T-helper 17 cell (primary cell): ENCODE measurements at regions not wholly inside any gene's neighbourhood (a gene's known extent, or its start where the extent isn't known, plus 50 kb on each side); places are given as distances from the start of the nearest gene placed in this dataset.

ENCODE experiments used
- ATAC-seq: fragments of 150-1000 bp; cut with Tn5 transposase; 2 replicates; pipeline ENCODE4 v1.10.0; 2021; ENCODE audit warnings: mild to moderate bottlenecking, moderate library complexity
- DNase-seq, 3 donors: peaks; one replicate each; pipeline versions ENCODE4 v3.0.0 to v3.0.0-alpha.2; 2020 to 2021
- H3K9me3 ChIP-seq: one replicate; pipeline ENCODE4 v1.7.0; 2013; ENCODE audit warnings: low read length, mild to moderate bottlenecking; ENCODE audit not compliant: control insufficient read depth, poor library complexity, severe bottlenecking
- H3K27ac Mint-ChIP-seq: one replicate; pipeline ENCODE4 v1.8.0; 2022; ENCODE audit warnings: mild to moderate bottlenecking, moderate library complexity, mixed read lengths
- H3K27me3 Mint-ChIP-seq: one replicate; pipeline ENCODE4 v1.8.0; 2022; ENCODE audit warnings: mixed read lengths
- H3K36me3 Mint-ChIP-seq: one replicate; pipeline ENCODE4 v1.8.0; 2022; ENCODE audit warnings: low read depth, mixed read lengths
- H3K4me1 Mint-ChIP-seq: one replicate; pipeline ENCODE4 v1.8.0; 2022; ENCODE audit warnings: mild to moderate bottlenecking, mixed read lengths
- H3K4me3 Mint-ChIP-seq: one replicate; pipeline ENCODE4 v1.8.0; 2022; ENCODE audit warnings: mild to moderate bottlenecking, moderate library complexity, mixed read lengths

DNA sequence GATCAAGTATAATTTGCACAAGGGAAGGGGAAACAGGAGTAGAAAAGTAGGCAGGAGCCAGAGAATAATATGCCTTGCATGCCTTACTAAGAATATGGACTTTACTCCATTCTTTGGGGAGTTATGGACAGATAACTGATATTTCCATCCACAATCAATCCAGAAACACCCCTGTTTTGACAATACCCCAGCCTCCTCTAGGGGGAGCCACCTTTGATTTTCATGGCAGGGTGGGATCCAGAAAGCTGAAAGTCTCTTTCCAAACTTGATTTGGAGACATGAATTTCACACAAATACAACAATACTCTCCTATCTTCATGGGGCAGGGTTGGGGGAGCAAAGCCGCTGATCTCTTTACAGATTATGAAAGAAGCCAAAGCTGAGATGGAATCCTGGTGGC, 404.1 kb downstream of the FOXA2 start:
- ATAC-seq: no peak
- Mint-ChIP-seq H3K36me3 (no peaks in the 10 kb centered on the region), H3K27ac (no peak overlapping the region), H3K27me3 (no peaks in the 10 kb centered on the region), H3K4me1 (no peaks in the 10 kb centered on the region), H3K4me3 (no peak overlapping the region)
- H3K9me3 ChIP-seq: no peaks in the 10 kb centered on the region
- no peak for DNase-seq

DNA sequence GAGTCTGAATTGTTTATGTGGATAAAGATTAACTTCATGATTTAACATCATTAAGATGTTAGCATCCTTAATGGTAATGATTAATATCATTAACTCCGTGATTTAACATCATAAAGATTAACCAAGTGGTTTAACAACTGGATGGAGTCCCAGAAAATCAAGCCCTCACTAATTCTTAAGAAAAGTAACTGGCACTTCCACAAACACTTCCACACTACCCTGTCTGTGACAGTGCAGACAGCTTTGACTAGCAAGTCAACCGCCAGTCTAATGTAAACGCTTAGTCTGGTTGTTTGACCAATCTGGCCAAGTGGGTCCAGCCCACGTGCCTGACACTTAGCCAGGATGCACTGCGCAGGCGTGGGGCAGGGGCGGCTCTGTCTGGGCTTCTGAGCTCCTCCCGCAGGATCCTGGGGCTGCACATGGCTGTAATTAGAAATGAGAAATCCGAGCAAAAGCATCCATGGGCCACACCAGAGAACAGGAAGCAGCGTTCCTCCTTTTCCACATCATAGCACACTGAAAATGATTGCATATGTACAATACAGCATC, 424.2 kb downstream of the FOXA2 start:
- no peak for DNase-seq
- Mint-ChIP-seq H3K36me3 (no peaks in the 10 kb centered on the region), H3K27me3 (no peaks in the 10 kb centered on the region)

DNA sequence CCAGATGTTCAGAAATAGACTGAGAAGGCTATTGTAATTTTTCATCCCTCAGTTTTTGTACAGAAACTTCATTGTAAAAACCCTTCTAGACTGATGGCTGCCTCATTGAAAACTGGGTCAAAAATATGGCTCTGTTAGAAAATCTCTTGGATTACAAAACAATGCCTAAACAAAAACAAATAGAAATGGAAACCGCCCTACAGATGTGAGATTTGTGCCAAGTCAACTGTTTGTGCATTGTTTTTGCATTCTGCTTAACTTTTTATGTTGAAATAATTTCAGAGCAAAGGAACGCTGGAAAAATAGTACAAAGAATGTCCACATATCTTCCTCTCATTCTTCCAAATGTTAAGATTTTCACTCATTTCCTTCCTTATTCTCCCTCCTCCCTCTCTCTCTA, 425.1 kb downstream of the FOXA2 start:
- no peak for ATAC-seq
- H3K4me3 Mint-ChIP-seq: no peak overlapping the region
- DNase-seq: no peak
- H3K4me1 Mint-ChIP-seq: no peaks in the 10 kb centered on the region
- no peak overlapping the region for H3K27ac Mint-ChIP-seq
- no peaks in the 10 kb centered on the region for H3K9me3 ChIP-seq
- H3K27me3 Mint-ChIP-seq: no peaks in the 10 kb centered on the region
- H3K36me3 Mint-ChIP-seq: no peaks in the 10 kb centered on the region

More for the DNA sequence above, 424.2 kb downstream of the FOXA2 start:
- no peaks in the 10 kb centered on the region for H3K9me3 ChIP-seq
- no peak for ATAC-seq
- Mint-ChIP-seq H3K4me3 (no peak overlapping the region), H3K4me1 (no peaks in the 10 kb centered on the region), H3K27ac (no peak overlapping the region)

DNA sequence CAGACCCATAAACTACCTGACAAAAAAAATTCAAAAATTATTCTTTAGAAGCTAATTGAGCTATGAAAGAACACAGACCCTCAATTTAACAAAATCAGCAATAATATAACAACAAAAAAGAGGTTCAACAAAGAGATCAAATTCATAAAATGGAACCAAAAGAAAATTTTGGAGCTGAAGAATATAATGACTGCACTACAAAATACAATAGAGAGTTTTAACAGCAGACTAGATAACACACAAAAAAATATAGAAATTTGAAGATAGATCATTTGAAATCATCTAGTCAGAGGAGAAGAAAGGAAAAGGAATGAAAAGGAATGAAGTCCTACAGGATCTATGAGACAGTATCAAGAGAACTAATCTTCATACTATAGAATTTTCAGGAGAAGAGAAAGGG, 422.1 kb downstream of the PAX1 start:
- Mint-ChIP-seq H3K27ac (no peak overlapping the region), H3K4me3 (no peak overlapping the region), H3K36me3 (no peaks in the 10 kb centered on the region), H3K4me1 (no peaks in the 10 kb centered on the region), H3K27me3 (no peaks in the 10 kb centered on the region)
- no peaks in the 10 kb centered on the region for H3K9me3 ChIP-seq
- DNase-seq (no peak), ATAC-seq (no peak)

DNA sequence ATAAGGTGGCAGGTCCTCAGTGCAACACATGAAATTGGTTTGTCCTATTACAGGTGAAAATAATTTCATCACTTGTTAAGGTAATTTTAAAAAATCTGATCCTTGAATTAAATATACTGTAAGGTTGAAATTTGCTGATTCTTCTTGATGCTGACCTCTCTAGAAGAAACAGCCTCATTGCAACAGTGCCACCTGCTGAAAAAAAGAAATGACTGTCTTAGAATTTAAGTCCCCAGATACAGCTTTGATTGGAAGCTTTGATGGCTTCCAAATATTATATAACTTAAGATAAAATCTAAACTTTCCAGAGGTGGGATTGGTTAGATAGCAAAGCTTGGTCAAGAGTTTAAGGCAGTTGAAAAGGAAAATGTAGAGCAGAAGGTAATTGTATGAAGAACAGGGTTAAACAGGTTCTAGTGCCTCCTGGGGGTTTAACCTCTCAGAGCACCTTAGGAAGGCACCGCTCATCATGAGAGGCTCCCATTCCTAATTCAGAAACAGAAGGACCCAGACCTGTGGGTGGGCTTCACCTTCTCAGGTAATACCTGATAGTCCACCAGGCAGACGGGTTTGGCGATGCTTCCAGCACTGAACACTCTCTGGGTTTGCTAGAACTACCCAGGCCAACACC, 401.0 kb downstream of the PAX1 start:
- Mint-ChIP-seq H3K36me3 (no peaks in the 10 kb centered on the region), H3K27me3 (no peaks in the 10 kb centered on the region), H3K4me1 (no peaks in the 10 kb centered on the region), H3K27ac (no peak overlapping the region), H3K4me3 (no peak overlapping the region)
- ATAC-seq (no peak), DNase-seq (no peak)
- H3K9me3 ChIP-seq: no peaks in the 10 kb centered on the region

DNA sequence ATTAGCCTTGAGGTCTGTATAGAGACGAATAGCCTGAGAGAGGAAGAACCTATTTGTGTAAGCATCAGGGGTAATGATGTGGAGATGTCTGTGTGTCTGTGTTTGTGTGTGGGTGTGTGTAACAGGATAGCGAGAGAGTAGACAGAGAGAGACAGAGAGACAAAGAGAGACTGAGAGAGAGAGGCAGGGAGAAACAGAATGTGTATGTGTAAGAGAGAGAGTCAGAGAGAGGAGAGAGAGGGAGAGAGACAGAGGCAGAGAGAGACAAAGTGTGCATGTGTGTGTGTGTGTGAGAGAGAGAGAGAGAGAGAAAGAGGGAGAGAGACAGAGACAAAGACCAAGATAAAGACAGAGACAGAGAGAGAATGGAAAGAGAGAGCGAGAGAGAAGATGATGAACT, 396.1 kb downstream of the PAX1 start:
- H3K9me3 ChIP-seq: no peaks in the 10 kb centered on the region
- ATAC-seq (no peak), DNase-seq (no peak)
- Mint-ChIP-seq H3K4me3 (no peak overlapping the region), H3K27me3 (no peaks in the 10 kb centered on the region), H3K4me1 (no peaks in the 10 kb centered on the region), H3K36me3 (no peaks in the 10 kb centered on the region), H3K27ac (no peak overlapping the region)

DNA sequence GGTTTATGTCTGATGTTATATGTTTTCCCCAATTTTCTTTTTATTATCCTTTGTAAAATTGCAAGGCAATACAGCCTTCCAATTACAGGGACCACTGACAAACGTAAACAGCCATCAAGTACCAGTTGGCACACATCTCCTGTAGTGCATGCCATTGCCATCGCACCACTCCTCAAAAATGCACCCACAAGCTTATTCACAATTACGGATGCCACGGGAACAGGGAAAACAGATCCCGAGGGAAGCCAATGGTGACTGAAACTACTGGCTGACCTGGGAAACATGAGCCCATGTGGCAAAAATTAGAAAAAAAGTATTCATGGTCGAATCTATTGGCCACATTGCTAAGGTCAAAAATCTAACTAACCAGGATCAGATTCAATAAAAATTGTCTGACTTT, 395.2 kb downstream of the PAX1 start:
- Mint-ChIP-seq H3K27ac (no peak overlapping the region), H3K4me1 (no peaks in the 10 kb centered on the region), H3K27me3 (no peaks in the 10 kb centered on the region), H3K4me3 (no peak overlapping the region), H3K36me3 (no peaks in the 10 kb centered on the region)
- DNase-seq (no peak), ATAC-seq (no peak)
- no peaks in the 10 kb centered on the region for H3K9me3 ChIP-seq

DNA sequence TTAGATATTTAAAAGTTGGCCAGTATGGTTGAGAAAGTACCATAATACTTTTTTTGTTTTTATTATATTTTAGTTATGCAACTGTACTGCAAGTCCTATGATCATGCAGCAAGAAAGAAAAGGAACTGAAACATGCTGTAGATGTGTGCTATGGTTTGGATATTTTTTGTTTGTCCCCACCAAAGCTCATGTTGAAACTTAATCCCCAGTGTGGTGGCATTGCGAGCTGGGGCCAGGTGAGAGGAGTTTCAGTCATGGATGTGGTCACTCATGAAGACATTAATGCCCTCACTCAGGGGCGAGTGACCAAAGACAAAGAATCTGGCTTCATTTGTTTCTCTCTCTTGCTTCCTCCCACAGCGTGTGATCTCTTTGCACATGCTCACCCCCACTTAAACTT, 393.9 kb downstream of the PAX1 start:
- ATAC-seq (no peak), DNase-seq (no peak)
- H3K9me3 ChIP-seq: no peaks in the 10 kb centered on the region
- no peaks in the 10 kb centered on the region for H3K4me1 Mint-ChIP-seq
- no peaks in the 10 kb centered on the region for H3K36me3 Mint-ChIP-seq
- H3K27me3 Mint-ChIP-seq: no peaks in the 10 kb centered on the region
- no peak overlapping the region for H3K27ac Mint-ChIP-seq
- no peak overlapping the region for H3K4me3 Mint-ChIP-seq

DNA sequence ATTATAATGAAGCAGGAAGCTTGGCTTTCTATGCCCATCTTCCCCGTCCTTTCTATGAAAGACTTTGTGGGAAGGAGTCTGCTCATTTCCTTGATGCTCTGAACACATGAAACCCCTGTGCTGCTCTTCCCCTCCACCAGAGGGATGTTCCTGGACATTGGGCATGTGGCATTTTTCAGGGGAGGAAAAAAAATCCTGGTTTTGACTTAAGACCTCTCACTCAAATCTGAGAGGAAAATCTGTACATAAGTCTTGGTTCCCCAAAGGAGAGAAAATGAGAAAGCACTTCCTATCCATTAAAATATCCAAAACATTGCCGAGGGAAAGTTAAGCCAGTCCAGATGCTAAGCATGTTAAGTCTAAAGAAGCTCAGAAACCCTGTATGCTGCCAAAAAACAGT, 393.0 kb downstream of the PAX1 start:
- DNase-seq: no peak
- Mint-ChIP-seq H3K36me3 (no peaks in the 10 kb centered on the region), H3K27me3 (no peaks in the 10 kb centered on the region), H3K4me1 (no peaks in the 10 kb centered on the region), H3K27ac (no peak overlapping the region), H3K4me3 (no peak overlapping the region)
- no peaks in the 10 kb centered on the region for H3K9me3 ChIP-seq
- ATAC-seq: no peak

DNA sequence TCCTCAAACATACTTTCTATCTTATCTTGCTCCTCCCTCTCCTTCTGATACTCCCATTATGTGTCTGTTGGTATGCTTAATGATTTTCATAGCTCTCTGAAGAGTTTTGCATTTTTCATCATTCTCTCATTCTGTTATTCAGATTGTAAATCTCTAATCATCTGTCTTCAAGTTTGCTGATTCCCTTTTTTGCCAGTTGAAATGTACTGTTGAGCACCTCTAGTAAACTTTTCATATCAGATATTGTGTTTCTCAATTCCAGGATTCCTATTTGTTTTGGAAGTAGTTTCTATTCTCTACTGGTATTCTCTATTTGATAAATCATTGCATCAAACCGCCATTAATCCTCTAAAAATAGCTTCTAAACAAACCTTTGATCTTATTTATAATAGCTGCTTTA, 387.7 kb downstream of the PAX1 start:
- H3K36me3 Mint-ChIP-seq: no peaks in the 10 kb centered on the region
- H3K4me3 Mint-ChIP-seq: no peak overlapping the region
- H3K27me3 Mint-ChIP-seq: no peaks in the 10 kb centered on the region
- H3K9me3 ChIP-seq: no peaks in the 10 kb centered on the region
- DNase-seq: no peak
- no peaks in the 10 kb centered on the region for H3K4me1 Mint-ChIP-seq
- ATAC-seq: no peak
- no peak overlapping the region for H3K27ac Mint-ChIP-seq

DNA sequence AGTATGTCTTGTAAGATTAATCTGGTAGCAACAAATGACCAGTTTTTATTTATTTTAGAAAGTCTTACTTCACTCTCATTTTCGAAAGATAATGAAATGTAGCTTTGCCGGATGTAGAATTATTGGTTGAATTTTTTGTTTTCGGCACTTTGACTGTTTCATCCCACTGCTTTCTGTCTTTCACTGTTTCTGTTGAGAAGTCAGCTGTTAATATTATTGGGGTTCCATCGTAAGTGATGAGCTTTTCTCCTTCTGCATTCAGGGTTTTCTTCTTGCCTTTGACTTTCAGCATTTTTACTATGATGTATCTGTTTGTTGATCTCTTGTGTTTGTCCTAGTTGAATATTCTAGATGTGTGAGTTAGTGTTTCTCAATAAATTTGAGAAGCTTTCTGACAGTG, 383.4 kb downstream of the PAX1 start:
- no peaks in the 10 kb centered on the region for H3K9me3 ChIP-seq
- DNase-seq (no peak), ATAC-seq (no peak)
- H3K4me3 Mint-ChIP-seq: no peak overlapping the region
- no peaks in the 10 kb centered on the region for H3K36me3 Mint-ChIP-seq
- no peaks in the 10 kb centered on the region for H3K4me1 Mint-ChIP-seq
- no peak overlapping the region for H3K27ac Mint-ChIP-seq
- no peaks in the 10 kb centered on the region for H3K27me3 Mint-ChIP-seq

DNA sequence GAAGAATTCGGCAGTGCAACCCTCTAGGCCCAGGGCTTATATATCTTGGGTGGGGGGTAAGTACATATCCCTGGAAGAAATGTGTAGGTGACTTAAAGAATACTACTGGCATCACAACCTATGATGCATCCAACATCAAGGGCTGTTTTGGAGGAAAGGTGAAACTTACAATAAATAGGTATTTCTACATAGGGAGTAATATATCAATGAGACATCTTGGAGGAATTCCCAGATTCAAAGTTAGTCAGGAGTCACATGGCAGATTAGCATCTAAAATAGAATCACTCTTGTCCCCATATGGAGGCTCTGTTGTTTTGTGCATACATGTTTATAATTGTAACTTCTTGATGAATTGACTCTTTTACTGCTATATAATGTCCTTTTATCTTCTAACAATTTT, 375.5 kb downstream of the PAX1 start:
- Mint-ChIP-seq H3K36me3 (no peaks in the 10 kb centered on the region), H3K4me3 (no peak overlapping the region), H3K4me1 (no peaks in the 10 kb centered on the region), H3K27ac (no peak overlapping the region), H3K27me3 (no peaks in the 10 kb centered on the region)
- H3K9me3 ChIP-seq: no peaks in the 10 kb centered on the region
- ATAC-seq (no peak), DNase-seq (no peak)

DNA sequence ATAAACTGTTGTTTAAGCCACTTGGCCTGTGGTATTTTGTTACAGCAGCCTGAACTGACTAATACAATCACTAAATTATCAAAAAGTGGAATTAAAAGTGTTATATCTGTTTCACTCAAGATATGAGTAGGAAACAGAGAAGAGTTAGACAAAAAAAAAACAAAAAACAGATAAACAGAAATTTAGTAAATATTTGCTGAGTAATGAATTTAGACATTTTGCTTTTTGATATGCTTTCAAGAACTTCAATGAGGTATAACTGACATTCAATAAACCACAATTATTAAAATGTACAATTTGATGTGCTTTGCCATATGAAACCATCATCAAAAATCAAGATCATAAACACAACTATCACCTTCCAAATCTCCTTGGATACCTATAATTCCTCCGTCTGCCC, 369.2 kb downstream of the PAX1 start:
- no peak for ATAC-seq
- H3K4me1 Mint-ChIP-seq: no peaks in the 10 kb centered on the region
- H3K36me3 Mint-ChIP-seq: no peaks in the 10 kb centered on the region
- H3K4me3 Mint-ChIP-seq: no peak overlapping the region
- no peaks in the 10 kb centered on the region for H3K9me3 ChIP-seq
- H3K27ac Mint-ChIP-seq: no peak overlapping the region
- DNase-seq: no peak
- H3K27me3 Mint-ChIP-seq: no peaks in the 10 kb centered on the region

DNA sequence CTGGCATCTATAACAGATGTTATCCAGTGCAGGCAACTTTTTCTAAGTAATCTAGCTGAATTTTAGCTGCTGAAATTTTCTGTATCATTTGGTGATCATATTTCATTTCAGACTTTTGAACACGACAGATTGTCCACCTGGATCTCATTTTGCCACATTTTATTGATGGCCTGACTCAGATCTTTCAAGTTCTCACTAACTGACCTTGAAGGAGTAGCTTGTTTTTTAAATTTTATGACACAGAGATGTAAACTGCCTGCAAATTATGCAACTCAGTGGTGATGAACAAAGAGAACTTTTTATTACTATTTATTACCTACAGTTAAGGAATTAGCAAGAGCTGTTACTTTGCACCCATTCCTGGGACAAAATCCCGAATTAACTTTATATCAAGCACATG, 366.4 kb downstream of the PAX1 start:
- H3K9me3 ChIP-seq: no peaks in the 10 kb centered on the region
- H3K4me3 Mint-ChIP-seq: no peak overlapping the region
- no peak for DNase-seq
- no peak overlapping the region for H3K27ac Mint-ChIP-seq
- ATAC-seq: no peak
- no peaks in the 10 kb centered on the region for H3K27me3 Mint-ChIP-seq
- H3K4me1 Mint-ChIP-seq: no peaks in the 10 kb centered on the region
- H3K36me3 Mint-ChIP-seq: no peaks in the 10 kb centered on the region
